Hepatocyte (in vitro differentiated cells): ENCODE measurements at regions not wholly inside any gene's neighbourhood (a gene's known extent, or its start where the extent isn't known, plus 50 kb on each side); places are given as distances from the start of the nearest gene placed in this dataset.

Experiments used
- CTCF ChIP-seq: fragments of 200-600 bp; sonication (generic); IDR thresholded peaks from 2 replicates; pipeline ENCODE4 v1.5.1; 2016; ENCODE audit warnings: antibody characterized with exemption, mild to moderate bottlenecking; ENCODE audit not compliant: poor library complexity
- EZH2 ChIP-seq: fragments of 200-600 bp; sonication (generic); IDR thresholded peaks from 2 replicates; pipeline ENCODE4 v1.6.1; 2016; ENCODE audit warnings: antibody characterized with exemption, mild to moderate bottlenecking, borderline replicate concordance
- EZH2phosphoT487 ChIP-seq: fragments of 200-600 bp; sonication (generic); IDR thresholded peaks from one replicate; pipeline ENCODE4 v1.6.1; 2018; ENCODE audit warnings: antibody characterized with exemption, mild to moderate bottlenecking, low read depth, moderate library complexity; ENCODE audit not compliant: unreplicated experiment, severe bottlenecking

- no peak for TF ChIP-seq CTCF
- no peak for TF ChIP-seq EZH2
- TF ChIP-seq EZH2phosphoT487 = no peak
These were observed 106.1 kb downstream of the CEBPB start for GRCh38 chr20:50296450-50297375.
